B cell (primary cell): ENCODE measurements at regions not wholly inside any gene's neighbourhood (a gene's known extent, or its start where the extent isn't known, plus 50 kb on each side); places are given as distances from the start of the nearest gene placed in this dataset.

Experiments
- ATAC-seq: fragments of 200-7000 bp; cut with Tn5 transposase; one replicate; pipeline ENCODE4 v1.10.0; 2021; ENCODE audit warnings: low read depth, mild to moderate bottlenecking, moderate number of reproducible peaks, moderate library complexity
- CTCF ChIA-PET: fragments of 350-600 bp; sonication (Branson Sonifier 250); formaldehyde crosslinking; loops from one replicate; lab custom pipeline; 2021; ENCODE audit warnings: antibody characterized with exemption, inconsistent platforms; lab: Charles Lee
- POLR2A ChIA-PET: fragments of 350-600 bp; sonication (Branson Sonifier 250); formaldehyde crosslinking; loops from one replicate; lab custom pipeline; 2021; ENCODE audit warnings: antibody characterized with exemption; lab: Charles Lee
- DNase-seq: peaks from one replicate; pipeline ENCODE4 v3.0.0; 2013
- H2AFZ ChIP-seq: 2 replicates; pipeline ENCODE4 v1.6.1; 2012; ENCODE audit warnings: mild to moderate bottlenecking, low read depth, low read length; ENCODE audit not compliant: insufficient read depth, poor library complexity, severe bottlenecking
- H3K27ac ChIP-seq, 2 donors: 1 replicate in 1 of 2; 2 replicates in 1 of 2; pipeline ENCODE4 v1.5.1; 2012 to 2013; ENCODE audit warnings: low read length in 2 of 2, mild to moderate bottlenecking in 2 of 2, moderate library complexity in 1 of 2
- H3K27me3 ChIP-seq, 4 experiments: fragments of 200-600 bp in 1 of 4; sonication (generic) in 1 of 4; replicated peaks in 1 of 4; 1 replicate in 2 of 4; 2 replicates in 2 of 4; pipeline versions ENCODE4 v1.6.1 to v1.7.0; 2013 to 2016; ENCODE audit warnings: low read length in 3 of 4, mild to moderate bottlenecking in 2 of 4, mixed read lengths in 1 of 4, moderate library complexity in 1 of 4; ENCODE audit not compliant: insufficient read depth in 4 of 4, control insufficient read depth in 3 of 4; ENCODE audit errors: control extremely low read depth in 1 of 4
- H3K36me3 ChIP-seq, 2 experiments: replicated peaks in 1 of 2; 1 replicate in 1 of 2; 2 replicates in 1 of 2; pipeline versions ENCODE4 v1.6.1 to v1.7.1; 2013; ENCODE audit warnings: low read length in 1 of 2; ENCODE audit not compliant: insufficient read depth in 2 of 2, control insufficient read depth in 1 of 2; ENCODE audit errors: control extremely low read depth in 1 of 2, extremely low read depth in 1 of 2
- H3K4me1 ChIP-seq, 2 donors: fragments of 200-600 bp in 1 of 2; sonication (generic) in 1 of 2; 1 replicate in 1 of 2; 2 replicates in 1 of 2; pipeline versions ENCODE4 v1.5.1 to v1.6.1; 2013 to 2017; ENCODE audit warnings: low read length in 2 of 2; ENCODE audit not compliant: control insufficient read depth in 2 of 2, insufficient read depth in 2 of 2
- H3K4me2 ChIP-seq: replicated peaks from 2 replicates; pipeline ENCODE3; 2012; ENCODE audit warnings: mild to moderate bottlenecking, low read depth, low read length; ENCODE audit not compliant: poor library complexity, severe bottlenecking
- H3K4me3 ChIP-seq, 5 experiments: fragments of 200-600 bp in 1 of 5; sonication (generic) in 1 of 5; 1 replicate in 3 of 5; 2 replicates in 2 of 5; pipeline versions ENCODE4 v1.5.1 to v1.7.0; 2011 to 2016; ENCODE audit warnings: low read length in 4 of 5, mild to moderate bottlenecking in 4 of 5, low read depth in 2 of 5, control low read depth in 1 of 5, moderate library complexity in 1 of 5; ENCODE audit not compliant: insufficient read depth in 1 of 5; ENCODE audit errors: control extremely low read depth in 1 of 5, extremely low read depth in 1 of 5
- H3K79me2 ChIP-seq: fragments of 200-600 bp; sonication (generic); one replicate; pipeline ENCODE4 v1.6.0; 2016; ENCODE audit warnings: low read length; ENCODE audit not compliant: control insufficient read depth, insufficient read depth
- H3K9ac ChIP-seq: fragments of 200-600 bp; sonication (generic); 2 replicates; pipeline ENCODE4 v1.6.1; 2017; ENCODE audit warnings: mild to moderate bottlenecking, low read length, moderate library complexity
- H3K9me3 ChIP-seq, 3 donors: one replicate each; pipeline versions ENCODE4 v1.6.1 to v1.7.1; 2013; ENCODE audit warnings: low read length in 2 of 3; ENCODE audit not compliant: control insufficient read depth in 2 of 3, insufficient read depth in 1 of 3; ENCODE audit errors: control extremely low read depth in 1 of 3
- H4K20me1 ChIP-seq: 2 replicates; pipeline ENCODE4 v1.6.0; 2012; ENCODE audit warnings: mild to moderate bottlenecking, low read length; ENCODE audit not compliant: insufficient read depth, control insufficient read depth, poor library complexity, severe bottlenecking
- H3K27ac Mint-ChIP-seq: one replicate; pipeline ENCODE4 v1.8.0; 2021; ENCODE audit warnings: mixed read lengths
- H3K27me3 Mint-ChIP-seq: one replicate; pipeline ENCODE4 v1.8.0; 2021; ENCODE audit warnings: mixed read lengths
- H3K4me1 Mint-ChIP-seq: one replicate; pipeline ENCODE4 v1.8.0; 2021; ENCODE audit warnings: mixed read lengths
- H3K4me3 Mint-ChIP-seq: one replicate; pipeline ENCODE4 v1.8.0; 2021; ENCODE audit warnings: mixed read lengths
- H3K9me3 Mint-ChIP-seq: one replicate; pipeline ENCODE4 v1.8.0; 2022; ENCODE audit warnings: mixed read lengths; ENCODE audit not compliant: insufficient read depth
- EZH2 ChIP-seq: IDR thresholded peaks from 2 replicates; pipeline ENCODE4 v1.6.1; 2012; ENCODE audit warnings: borderline replicate concordance, low read depth, mild to moderate bottlenecking, moderate library complexity, low read length; ENCODE audit not compliant: insufficient read depth, poor library complexity, severe bottlenecking
- WGBS: methylation state at CpG from one replicate; pipeline ENCODE4 v1.1.5; 2013; ENCODE audit warnings: missing lambda C conversion rate; ENCODE audit not compliant: insufficient coverage; 5-methylcytosine and 5-hydroxymethylcytosine counted together
- intact Hi-C: fragments of 100-400 bp; cut with micrococcal nuclease; formaldehyde crosslinking; loops from one replicate; pipeline ENCODE4 v1.10.0; 2022
- TF ChIP-seq, protein P1 (sequence below): fragments of 200-600 bp; IDR thresholded peaks from one replicate; pipeline ENCODE4 v1.8.0; 2022; ENCODE audit warnings: antibody characterized with exemption, mild to moderate bottlenecking

DNA sequence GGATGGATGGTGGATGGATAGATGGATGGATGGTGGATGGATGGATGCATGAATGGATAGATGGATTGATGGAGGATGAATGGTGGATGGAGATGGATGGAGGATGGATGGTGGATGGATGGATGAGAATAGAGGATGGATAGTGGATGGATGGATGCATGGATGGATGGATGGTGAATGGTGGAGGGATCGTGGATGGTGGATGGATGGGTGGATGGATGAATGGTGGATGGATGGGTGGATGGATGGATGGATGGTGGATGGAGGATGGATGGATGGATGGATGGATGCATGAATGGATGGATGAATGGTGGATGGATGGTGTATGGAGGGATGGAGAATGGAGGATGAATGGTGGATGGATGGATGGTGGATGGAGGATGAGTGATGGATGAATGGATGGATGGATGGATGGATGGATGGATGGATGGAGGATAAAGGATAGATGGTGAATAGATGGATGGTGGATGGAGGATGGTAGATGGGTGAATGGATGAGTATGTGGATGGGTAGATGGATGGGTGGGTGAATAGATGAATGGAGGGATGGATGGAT lies 76.3 kb downstream of the PDGFA start:
- no peaks in the 10 kb centered on the region for H3K27me3 Mint-ChIP-seq
- Histone ChIP-seq H3K27me3 (no peaks in the 10 kb centered on the region), H3K79me2 (no peaks in the 10 kb centered on the region), H2AFZ (no peak overlapping the region), H3K4me2 (no peak overlapping the region), H3K4me1 (no peaks in the 10 kb centered on the region), H3K27ac (no peak overlapping the region), H3K4me3 (no peak overlapping the region), H4K20me1 (no peaks in the 10 kb centered on the region), H3K36me3 (no peaks in the 10 kb centered on the region), H3K9ac (no peak overlapping the region), H3K9me3 (peaks cover 0 to 30% (median 0%) of the 10 kb centered on the region in 3 donors)
- intact Hi-C loops: no loop called here
- H3K4me3 Mint-ChIP-seq: no peak overlapping the region
- 86% methylated on average over 1 of the region's 1 CpG for WGBS
- ChIA-PET POLR2A (no interaction called here), CTCF (no interaction called here)
- H3K4me1 Mint-ChIP-seq: no peaks in the 10 kb centered on the region
- H3K9me3 Mint-ChIP-seq: no peaks in the 10 kb centered on the region
- TF ChIP-seq, protein P1, sequence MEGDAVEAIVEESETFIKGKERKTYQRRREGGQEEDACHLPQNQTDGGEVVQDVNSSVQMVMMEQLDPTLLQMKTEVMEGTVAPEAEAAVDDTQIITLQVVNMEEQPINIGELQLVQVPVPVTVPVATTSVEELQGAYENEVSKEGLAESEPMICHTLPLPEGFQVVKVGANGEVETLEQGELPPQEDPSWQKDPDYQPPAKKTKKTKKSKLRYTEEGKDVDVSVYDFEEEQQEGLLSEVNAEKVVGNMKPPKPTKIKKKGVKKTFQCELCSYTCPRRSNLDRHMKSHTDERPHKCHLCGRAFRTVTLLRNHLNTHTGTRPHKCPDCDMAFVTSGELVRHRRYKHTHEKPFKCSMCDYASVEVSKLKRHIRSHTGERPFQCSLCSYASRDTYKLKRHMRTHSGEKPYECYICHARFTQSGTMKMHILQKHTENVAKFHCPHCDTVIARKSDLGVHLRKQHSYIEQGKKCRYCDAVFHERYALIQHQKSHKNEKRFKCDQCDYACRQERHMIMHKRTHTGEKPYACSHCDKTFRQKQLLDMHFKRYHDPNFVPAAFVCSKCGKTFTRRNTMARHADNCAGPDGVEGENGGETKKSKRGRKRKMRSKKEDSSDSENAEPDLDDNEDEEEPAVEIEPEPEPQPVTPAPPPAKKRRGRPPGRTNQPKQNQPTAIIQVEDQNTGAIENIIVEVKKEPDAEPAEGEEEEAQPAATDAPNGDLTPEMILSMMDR: no peak
- TF ChIP-seq EZH2: no peak
- ATAC-seq (no peak), DNase-seq (no peak)
- no peak overlapping the region for H3K27ac Mint-ChIP-seq

DNA sequence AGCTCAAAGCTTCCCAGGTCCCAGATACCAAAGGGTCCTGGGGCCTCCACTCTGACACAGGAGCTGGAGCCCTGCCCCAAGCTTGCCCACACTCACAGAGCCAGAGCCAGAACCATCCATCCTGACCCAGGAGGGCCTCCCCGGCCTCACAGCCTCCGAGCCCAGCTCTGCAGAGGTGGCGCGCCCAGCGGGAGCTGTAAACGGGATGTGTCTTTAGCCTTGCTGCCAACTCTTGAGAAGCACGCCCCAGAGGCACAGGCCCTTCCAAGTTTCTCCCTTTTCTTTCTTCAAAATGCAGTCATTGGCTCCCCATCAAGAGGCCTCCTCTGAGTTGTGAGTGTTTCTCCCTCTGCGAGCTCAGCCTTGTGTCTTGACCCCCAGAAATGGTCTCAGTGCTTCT lies 75.0 kb downstream of the PDGFA start:
- ChIA-PET CTCF (no interaction called here), POLR2A (no interaction called here)
- Mint-ChIP-seq H3K9me3 (no peaks in the 10 kb centered on the region), H3K4me3 (no peak overlapping the region), H3K27me3 (no peaks in the 10 kb centered on the region), H3K27ac (no peak overlapping the region), H3K4me1 (no peaks in the 10 kb centered on the region)
- intact Hi-C loops: no loop called here
- Histone ChIP-seq H3K27me3 (no peaks in the 10 kb centered on the region), H4K20me1 (no peaks in the 10 kb centered on the region), H3K9me3 (peaks cover 0 to 29% (median 0%) of the 10 kb centered on the region in 3 donors), H3K4me2 (no peak overlapping the region), H3K4me1 (no peaks in the 10 kb centered on the region), H3K36me3 (no peaks in the 10 kb centered on the region), H3K4me3 (no peak overlapping the region), H3K9ac (no peak overlapping the region), H2AFZ (no peak overlapping the region), H3K27ac (no peak overlapping the region), H3K79me2 (no peaks in the 10 kb centered on the region)
- no peak for TF ChIP-seq EZH2
- TF ChIP-seq, protein P1: no peak
- 97% methylated on average over 8 of the region's 8 CpGs for WGBS
- no peak for ATAC-seq
- DNase-seq: no peak
